HepG2 (cell line): ENCODE measurements at regions not wholly inside any gene's neighbourhood (a gene's known extent, or its start where the extent isn't known, plus 50 kb on each side); places are given as distances from the start of the nearest gene placed in this dataset.

Experiments
- ATAC-seq: fragments of 200-7000 bp; cut with Tn5 transposase; 3 replicates; pipeline ENCODE4 v1.9.1; 2020; ENCODE audit warnings: mild to moderate bottlenecking, moderate library complexity
- BruUV-seq: library from RNA; stranded (reverse); fragments of 400-500 nt; replicated peaks from 2 replicates; lab custom pipeline; 2021; lab: Mats Ljungman, UMichigan
- CTCF ChIA-PET: fragments of 300-600 bp; formaldehyde crosslinking; extraction: SDS; loops from one replicate; lab custom pipeline; 2021; ENCODE audit warnings: low total read pairs, inconsistent platforms, low intra/inter-chr PET ratio; lab: Yijun Ruan, JAX
- POLR2A ChIA-PET: fragments of 350-600 bp; sonication (Branson Sonifier 250); formaldehyde crosslinking; loops from one replicate; lab custom pipeline; 2020; ENCODE audit warnings: antibody characterized with exemption, inconsistent platforms; lab: Yijun Ruan, JAX
- DNase-seq: peaks from one replicate; pipeline ENCODE4 v3.0.0-alpha.2; 2015; ENCODE audit warnings: low spot score
- FAIRE-seq: peaks from 3 replicates; lab custom pipeline; 2011; peaks lifted over from hg19 to GRCh38; lab: Jason Lieb, UNC
- H2AFZ ChIP-seq: one replicate; pipeline ENCODE4 v1.6.1; 2011; ENCODE audit warnings: low read length, inconsistent platforms
- H3K27ac ChIP-seq: fragments of 300-600 bp; 3 replicates; pipeline ENCODE4 v1.8.0; 2011; ENCODE audit warnings: mixed run types, mild to moderate bottlenecking, mixed read lengths, low read length, inconsistent platforms; ENCODE audit not compliant: insufficient read depth; ENCODE audit errors: extremely low read length
- H3K27me3 ChIP-seq, 2 experiments: fragments of 200-600 bp in 1 of 2; 2 replicates in 1 of 2; 3 replicates in 1 of 2; pipeline versions ENCODE4 v1.6.0 to v1.8.0; 2011; ENCODE audit warnings: low read length in 2 of 2, mild to moderate bottlenecking in 2 of 2, moderate library complexity in 2 of 2, inconsistent platforms in 1 of 2; ENCODE audit not compliant: insufficient read depth in 2 of 2, control insufficient read depth in 1 of 2
- H3K36me3 ChIP-seq, 2 experiments: fragments of 200-600 bp in 1 of 2; replicated peaks in 1 of 2; 2 replicates in 1 of 2; 3 replicates in 1 of 2; pipeline versions ENCODE4 v1.5.1 to v1.8.0; 2011; ENCODE audit warnings: low read length in 2 of 2, inconsistent platforms in 1 of 2; ENCODE audit not compliant: insufficient read depth in 2 of 2, control insufficient read depth in 1 of 2
- H3K4me1 ChIP-seq: 2 replicates; pipeline ENCODE4 v1.5.1; 2012; ENCODE audit warnings: low read length, inconsistent platforms; ENCODE audit not compliant: insufficient read depth
- H3K4me2 ChIP-seq: 2 replicates; pipeline ENCODE4 v1.6.0; 2011; ENCODE audit warnings: low read depth, low read length, inconsistent platforms
- H3K4me3 ChIP-seq, 3 experiments: fragments of 200-600 bp in 1 of 3; sonication (generic), shearing (Covaris generic) in 1 of 3; replicated peaks in 1 of 3; 2 replicates each; pipeline ENCODE4 v1.5.1; 2011 to 2016; ENCODE audit warnings: low read length in 3 of 3, inconsistent platforms in 2 of 3, low read depth in 2 of 3, mild to moderate bottlenecking in 2 of 3, control low read depth in 1 of 3, mixed read lengths in 1 of 3; ENCODE audit not compliant: insufficient read depth in 1 of 3
- H3K79me2 ChIP-seq: one replicate; pipeline ENCODE4 v1.6.1; 2011; ENCODE audit warnings: low read length, inconsistent platforms; ENCODE audit not compliant: insufficient read depth
- H3K9ac ChIP-seq: 2 replicates; pipeline ENCODE4 v1.6.0; 2011; ENCODE audit warnings: mild to moderate bottlenecking, low read depth, low read length, inconsistent platforms; ENCODE audit not compliant: insufficient read depth
- H3K9me3 ChIP-seq: 2 replicates; pipeline ENCODE4 v1.5.1; 2012; ENCODE audit warnings: mild to moderate bottlenecking, low read length
- H4K20me1 ChIP-seq: 2 replicates; pipeline ENCODE4 v1.6.0; 2011; ENCODE audit warnings: inconsistent platforms, mild to moderate bottlenecking, low read length, moderate library complexity; ENCODE audit not compliant: insufficient read depth
- KMT2A ChIP-seq: sonication (generic); formaldehyde crosslinking; IDR thresholded peaks from 2 replicates; pipeline ENCODE4 v1.4.0; 2020; ENCODE audit warnings: missing genetic modification reagents
- MIXL1 ChIP-seq: IDR thresholded peaks from 2 replicates; pipeline ENCODE4 v1.6.1; 2016
- NCOA2 ChIP-seq: sonication (generic); formaldehyde crosslinking; IDR thresholded peaks from 2 replicates; pipeline ENCODE4 v1.8.0; 2022; ENCODE audit warnings: inconsistent platforms
- PHF21A ChIP-seq: sonication (generic); formaldehyde crosslinking; IDR thresholded peaks from 2 replicates; pipeline ENCODE4 v1.5.0; 2020; ENCODE audit warnings: mild to moderate bottlenecking, missing genetic modification reagents
- SIN3A ChIP-seq: IDR thresholded peaks from 2 replicates; pipeline ENCODE4 v1.6.1; 2011; ENCODE audit warnings: low read depth, mild to moderate bottlenecking, control low read depth, low read length, borderline replicate concordance
- SOX13 ChIP-seq, 3 experiments: fragments of 450-650 bp in 1 of 3; sonication (generic) in 1 of 3; formaldehyde crosslinking in 1 of 3; IDR thresholded peaks in 2 of 3; conservative IDR thresholded peaks in 1 of 3; 2 replicates each; pipeline versions ENCODE4 v1.5.0 to v1.6.1; 2016 to 2020; ENCODE audit warnings: antibody characterized with exemption in 1 of 3, mild to moderate bottlenecking in 1 of 3, missing compliant biosample characterization in 1 of 3, missing genetic modification reagents in 1 of 3, moderate library complexity in 1 of 3
- WIZ ChIP-seq: sonication (generic); formaldehyde crosslinking; IDR thresholded peaks from 2 replicates; pipeline ENCODE4 v1.5.1; 2020; ENCODE audit warnings: mild to moderate bottlenecking, missing genetic modification reagents
- ZNF44 ChIP-seq: sonication (generic); formaldehyde crosslinking; IDR thresholded peaks from 2 replicates; pipeline ENCODE4 v1.5.1; 2020; ENCODE audit warnings: mild to moderate bottlenecking, missing genetic modification reagents
- ZNF629 ChIP-seq: sonication (generic); formaldehyde crosslinking; conservative IDR thresholded peaks from 2 replicates; pipeline ENCODE4 v1.5.0; 2020; ENCODE audit warnings: missing genetic modification reagents
- WGBS: methylation state at CpG from one replicate; pipeline ENCODE4 v1.1.6; 2017; ENCODE audit warnings: low lambda C conversion rate; 5-methylcytosine and 5-hydroxymethylcytosine counted together
- in situ Hi-C: cut with HindIII; loops from 2 replicates; pipeline ENCODE4 v1.10.0; 2017; ENCODE audit warnings: low pct_unique_long_range_greater_than_20kb; ENCODE audit not compliant: extremely low pct_ligation_motif_present
- intact Hi-C: fragments of 100-400 bp; cut with micrococcal nuclease; formaldehyde crosslinking; loops from one replicate; pipeline ENCODE4 v1.10.0; 2022; ENCODE audit not compliant: unreplicated experiment
- TF ChIP-seq, protein P1 (sequence below): sonication (generic); formaldehyde crosslinking; IDR thresholded peaks from 2 replicates; pipeline ENCODE4 v1.8.0; 2022; ENCODE audit warnings: mild to moderate bottlenecking, missing genetic modification reagents, moderate library complexity
- TF ChIP-seq, protein P2 (sequence below): sonication (generic); formaldehyde crosslinking; IDR thresholded peaks from 2 replicates; pipeline ENCODE4 v1.8.1; 2023; ENCODE audit warnings: mild to moderate bottlenecking, moderate library complexity, missing genetic modification reagents
- TF ChIP-seq, protein P3 (sequence below): sonication (generic); formaldehyde crosslinking; IDR thresholded peaks from 2 replicates; pipeline ENCODE4 v1.8.1; 2022; ENCODE audit warnings: mild to moderate bottlenecking, missing genetic modification reagents

DNA sequence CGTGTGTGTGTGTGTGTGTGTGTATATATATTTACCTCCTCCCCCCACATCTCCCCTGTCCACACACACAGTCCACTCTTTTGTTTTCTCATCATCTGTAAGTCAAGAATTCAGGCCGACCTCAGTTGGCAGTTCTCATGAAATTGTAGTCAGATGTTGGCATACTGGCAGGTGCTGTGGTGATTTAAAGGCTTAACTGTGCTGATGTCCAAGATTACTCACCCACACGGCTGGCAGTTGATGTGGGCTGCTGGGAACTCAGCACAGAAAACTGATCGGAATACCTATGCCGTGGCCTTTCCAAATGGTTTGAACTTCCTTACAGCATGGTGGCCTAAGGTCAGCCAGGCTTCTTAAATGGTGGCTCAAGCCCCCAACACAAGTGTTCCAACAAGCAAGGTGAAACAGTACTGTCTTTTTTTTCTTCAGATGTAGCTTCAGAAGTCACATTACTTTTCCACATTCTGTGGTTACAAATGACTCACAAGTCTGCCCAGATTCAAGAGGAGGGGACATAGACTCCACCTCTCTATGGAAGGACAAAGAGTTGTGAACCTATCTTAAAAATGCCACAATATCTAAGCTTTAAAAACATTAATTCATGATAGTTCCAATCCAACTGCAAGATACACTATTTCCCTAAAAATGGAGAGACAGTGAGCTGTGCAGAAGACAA is 198.5 kb upstream of the HS3ST4 start (continued):
- TF ChIP-seq, protein P1, sequence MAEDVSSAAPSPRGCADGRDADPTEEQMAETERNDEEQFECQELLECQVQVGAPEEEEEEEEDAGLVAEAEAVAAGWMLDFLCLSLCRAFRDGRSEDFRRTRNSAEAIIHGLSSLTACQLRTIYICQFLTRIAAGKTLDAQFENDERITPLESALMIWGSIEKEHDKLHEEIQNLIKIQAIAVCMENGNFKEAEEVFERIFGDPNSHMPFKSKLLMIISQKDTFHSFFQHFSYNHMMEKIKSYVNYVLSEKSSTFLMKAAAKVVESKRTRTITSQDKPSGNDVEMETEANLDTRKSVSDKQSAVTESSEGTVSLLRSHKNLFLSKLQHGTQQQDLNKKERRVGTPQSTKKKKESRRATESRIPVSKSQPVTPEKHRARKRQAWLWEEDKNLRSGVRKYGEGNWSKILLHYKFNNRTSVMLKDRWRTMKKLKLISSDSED (CRISPR knock-in tag): no peak
- TF ChIP-seq PHF21A (no peak), KMT2A (CRISPR knock-in tag) (no peak), WIZ (CRISPR knock-in tag) (no peak), MIXL1 (CRISPR knock-in tag) (no peak), SOX13 (IDR thresholded peaks at IDR 0.05) (no peak), SOX13 (CRISPR knock-in tag; conservative IDR thresholded peaks at IDR 0.05 in 1 of 2, IDR thresholded peaks at IDR 0.05 in 1 of 2) (no peak), ZNF44 (CRISPR knock-in tag) (no peak), SIN3A (no peak)
- TF ChIP-seq, protein P2, sequence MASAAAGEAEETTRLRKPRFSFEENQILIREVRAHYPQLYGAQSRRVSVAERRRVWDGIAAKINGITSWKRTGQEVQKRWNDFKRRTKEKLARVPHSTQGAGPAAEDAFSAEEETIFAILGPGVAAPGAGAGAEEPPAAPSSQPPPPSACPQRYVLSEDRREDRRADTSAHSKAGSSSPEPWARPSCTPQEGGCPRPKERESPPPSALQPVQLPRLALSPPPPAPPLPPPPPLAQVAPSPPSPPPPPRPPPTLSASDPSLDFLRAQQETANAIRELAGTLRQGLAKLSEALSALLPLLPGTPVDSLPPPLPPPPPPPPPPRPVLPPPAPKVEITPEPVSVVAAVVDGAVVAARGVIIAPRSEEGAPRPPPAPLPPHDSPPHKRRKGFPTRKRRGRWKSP (CRISPR knock-in tag): no peak
- TF ChIP-seq, protein P3, sequence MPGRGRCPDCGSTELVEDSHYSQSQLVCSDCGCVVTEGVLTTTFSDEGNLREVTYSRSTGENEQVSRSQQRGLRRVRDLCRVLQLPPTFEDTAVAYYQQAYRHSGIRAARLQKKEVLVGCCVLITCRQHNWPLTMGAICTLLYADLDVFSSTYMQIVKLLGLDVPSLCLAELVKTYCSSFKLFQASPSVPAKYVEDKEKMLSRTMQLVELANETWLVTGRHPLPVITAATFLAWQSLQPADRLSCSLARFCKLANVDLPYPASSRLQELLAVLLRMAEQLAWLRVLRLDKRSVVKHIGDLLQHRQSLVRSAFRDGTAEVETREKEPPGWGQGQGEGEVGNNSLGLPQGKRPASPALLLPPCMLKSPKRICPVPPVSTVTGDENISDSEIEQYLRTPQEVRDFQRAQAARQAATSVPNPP: no peak
- TF ChIP-seq, all 625 proteins: peak for 0

DNA sequence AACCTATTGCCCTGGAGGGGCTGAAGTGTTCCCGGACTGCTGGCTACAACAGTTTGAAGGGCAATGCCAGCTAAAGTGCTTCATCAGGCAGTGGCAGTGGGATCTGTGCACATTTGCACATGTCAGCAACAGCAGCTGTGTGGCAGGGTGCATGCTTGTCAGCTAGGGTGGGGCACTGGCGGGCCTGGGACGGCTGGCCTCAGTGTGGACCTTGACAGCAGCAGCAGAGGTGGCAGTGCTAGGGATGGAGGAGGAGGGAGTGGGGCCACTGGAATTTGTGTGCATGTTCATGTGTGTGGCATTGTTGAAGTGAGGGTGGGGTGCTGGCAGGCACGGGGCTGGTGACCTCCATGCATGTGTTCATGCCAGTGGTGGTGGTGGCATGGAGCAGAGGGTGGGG is 203.3 kb upstream of the HS3ST4 start:
- H3K79me2 ChIP-seq: no peaks in the 10 kb centered on the region
- H3K4me3 ChIP-seq: no peak overlapping the region
- in situ Hi-C loops (no loop called here), intact Hi-C loops (no loop called here)
- H3K27ac ChIP-seq: no peak overlapping the region
- FAIRE-seq (no peak), DNase-seq (no peak), ATAC-seq (no peak)
- 6% methylated on average over 3 of the region's 4 CpGs for WGBS
- TF ChIP-seq NCOA2 (no peak), ZNF629 (CRISPR knock-in tag) (no peak)
- H4K20me1 ChIP-seq: no peaks in the 10 kb centered on the region
- H3K9ac ChIP-seq: no peak overlapping the region
- peaks cover 18% of the 10 kb centered on the region for H3K9me3 ChIP-seq
- no peak overlapping the region for H3K4me2 ChIP-seq
- ChIA-PET CTCF (no interaction called here), POLR2A (no interaction called here)
- H3K4me1 ChIP-seq: no peaks in the 10 kb centered on the region
- H2AFZ ChIP-seq: no peak overlapping the region
- no peaks in the 10 kb centered on the region for H3K27me3 ChIP-seq
- no TSS peak for BruUV-seq
- no peaks in the 10 kb centered on the region for H3K36me3 ChIP-seq
